Pulmonary artery endothelial cell (primary cell): ENCODE measurements at regions not wholly inside any gene's neighbourhood (a gene's known extent, or its start where the extent isn't known, plus 50 kb on each side); places are given as distances from the start of the nearest gene placed in this dataset.
"Not testable (repeated sequence)": the region's sequence is repeated elsewhere in the genome, so short reads cannot be mapped to it uniquely, and the experiment has no call there.

Source experiments
- DNase-seq: peaks from one replicate; pipeline ENCODE4 v3.0.0-alpha.2; 2011; ENCODE audit warnings: low read depth, low spot score

DNA sequence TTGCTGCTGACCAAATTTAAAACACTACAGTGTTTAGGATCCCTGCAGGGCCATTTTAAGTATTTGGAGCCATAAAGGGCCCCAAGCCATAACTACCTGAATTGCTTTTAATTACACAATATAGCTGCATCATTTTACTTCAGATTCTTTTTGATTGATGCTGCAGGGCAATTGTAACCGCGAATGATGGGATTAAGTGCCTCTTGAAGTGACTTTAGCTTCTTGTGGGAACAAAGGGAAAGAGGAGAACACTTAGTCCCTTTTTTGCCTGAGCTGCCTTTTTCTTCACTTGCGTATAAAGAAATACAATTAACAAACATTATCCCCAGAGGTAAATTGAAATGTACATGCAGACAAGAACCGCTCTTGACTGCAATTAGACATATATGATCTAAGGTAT, 228.5 kb downstream of the ZIC5 start:
- no peak for DNase-seq

DNA sequence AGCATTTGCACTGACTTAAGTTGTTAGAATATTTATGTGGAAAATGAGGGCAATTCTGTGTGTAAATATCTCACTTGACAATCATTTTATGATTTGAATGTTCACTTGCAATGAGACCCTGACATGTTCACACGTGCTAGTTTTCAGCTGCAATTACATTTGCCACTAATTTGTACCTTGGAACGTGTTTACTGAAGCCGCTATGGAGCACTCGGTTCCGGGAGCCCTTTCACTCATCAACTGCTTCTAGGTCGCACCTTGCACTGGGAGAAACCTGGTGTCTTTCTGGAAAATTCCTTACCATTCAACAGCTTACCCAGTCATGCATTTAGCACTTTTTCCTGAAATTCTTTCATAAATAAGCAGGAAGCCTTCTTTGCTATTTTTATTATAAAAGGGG, 229.6 kb downstream of the ZIC5 start:
- no peak for DNase-seq

GRCh38 chr13:99740251-99740979, 231.2 kb downstream of the ZIC5 start:
- no peak for DNase-seq

DNA sequence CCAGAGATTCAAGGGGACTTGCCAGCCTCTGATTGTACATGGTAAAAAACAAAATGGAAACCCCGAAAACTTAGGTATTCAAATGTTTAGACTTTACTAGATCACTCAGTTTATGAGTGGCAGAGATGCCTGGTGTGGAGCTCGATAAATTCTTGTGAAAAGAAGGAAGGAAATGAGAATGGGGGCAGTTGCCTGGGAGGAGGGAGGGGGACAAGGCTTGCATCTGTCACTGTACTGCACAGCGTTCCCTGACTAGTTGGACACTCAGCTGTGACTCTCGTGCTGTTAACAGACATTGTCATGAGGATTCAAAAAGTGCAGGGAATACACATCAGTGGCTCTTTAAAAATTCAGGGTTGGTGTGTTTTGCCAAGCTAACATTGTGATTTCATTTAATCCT, 232.9 kb downstream of the ZIC5 start:
- no peak for DNase-seq

GRCh38 chr13:99737481-99738245, 233.9 kb downstream of the ZIC5 start:
- DNase-seq: no peak

DNA sequence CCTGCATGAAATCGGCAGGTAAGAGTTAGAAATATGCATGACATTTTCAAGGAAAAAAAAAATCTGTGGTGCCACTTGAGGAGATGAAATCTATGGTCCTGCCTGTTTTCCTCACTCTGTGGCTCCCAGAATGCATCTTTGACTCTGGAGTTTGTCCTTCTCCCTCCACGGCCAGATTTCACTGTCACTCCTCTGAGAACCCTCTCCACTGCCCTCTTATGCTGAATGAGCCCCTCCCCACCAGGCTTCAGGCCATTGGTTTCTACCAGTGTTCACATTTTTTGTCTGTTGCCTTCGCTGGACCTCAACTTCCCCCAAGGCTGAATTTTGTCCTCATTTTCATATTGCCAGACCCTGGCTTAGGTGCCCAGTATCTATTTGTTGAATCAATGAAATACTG, 235.0 kb downstream of the ZIC5 start:
- DNase-seq: no peak

DNA sequence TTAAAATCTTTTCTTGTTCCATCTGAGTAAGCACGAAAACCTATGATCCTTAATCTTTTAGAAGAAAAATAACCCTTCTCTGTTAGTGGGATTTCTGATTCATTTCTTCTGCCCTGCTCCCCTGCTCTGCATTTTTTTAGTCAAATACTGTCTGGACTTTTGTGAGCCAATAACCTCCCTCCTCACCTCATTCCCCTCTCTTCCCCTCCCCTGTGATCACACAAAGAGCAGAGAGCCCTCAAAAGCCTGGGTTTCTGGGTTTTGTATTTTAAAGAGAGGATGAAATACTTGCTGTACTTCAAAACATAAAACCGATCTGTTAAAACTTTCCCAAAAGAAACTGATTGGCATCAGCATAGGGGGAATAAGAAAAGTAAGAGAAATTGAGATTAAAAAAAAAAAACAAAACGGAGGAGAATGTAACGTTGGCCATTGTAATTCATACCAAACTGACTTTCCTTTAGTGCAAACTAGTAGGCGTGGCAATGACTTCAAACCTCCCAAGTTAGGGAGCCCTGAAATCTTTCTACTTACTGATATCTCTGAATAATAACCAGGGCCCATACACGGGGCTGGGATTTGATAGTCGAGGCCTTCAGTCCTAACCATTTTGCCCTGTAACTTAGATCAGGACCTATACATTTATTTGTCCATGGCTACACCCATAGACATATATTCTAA, 232.9 kb downstream of the TM9SF2 start:
- DNase-seq: no peak

DNA sequence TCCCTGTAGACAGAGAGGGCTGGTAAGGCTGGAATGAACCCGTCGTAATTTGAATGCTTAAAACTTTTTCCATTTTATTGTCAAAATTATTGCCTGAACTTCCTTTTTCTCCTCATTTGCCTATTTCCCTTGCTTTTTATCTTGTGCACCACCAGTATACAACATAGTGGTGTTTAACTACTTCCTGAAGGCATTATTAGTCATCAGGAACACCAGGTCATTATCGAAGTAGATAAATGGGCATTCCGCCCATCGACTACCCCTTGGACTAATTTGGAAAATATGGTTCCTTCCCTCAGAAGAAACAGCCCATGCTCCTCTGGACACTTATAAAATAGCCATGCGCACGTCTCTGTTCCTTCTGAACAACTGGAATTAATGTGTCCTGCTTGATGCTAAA, 232.1 kb downstream of the TM9SF2 start:
- DNase-seq: no peak

GRCh38 chr13:99731747-99732146, 230.5 kb downstream of the TM9SF2 start:
- DNase-seq: no peak

GRCh38 chr13:99730403-99730802, 229.1 kb downstream of the TM9SF2 start:
- no peak for DNase-seq

DNA sequence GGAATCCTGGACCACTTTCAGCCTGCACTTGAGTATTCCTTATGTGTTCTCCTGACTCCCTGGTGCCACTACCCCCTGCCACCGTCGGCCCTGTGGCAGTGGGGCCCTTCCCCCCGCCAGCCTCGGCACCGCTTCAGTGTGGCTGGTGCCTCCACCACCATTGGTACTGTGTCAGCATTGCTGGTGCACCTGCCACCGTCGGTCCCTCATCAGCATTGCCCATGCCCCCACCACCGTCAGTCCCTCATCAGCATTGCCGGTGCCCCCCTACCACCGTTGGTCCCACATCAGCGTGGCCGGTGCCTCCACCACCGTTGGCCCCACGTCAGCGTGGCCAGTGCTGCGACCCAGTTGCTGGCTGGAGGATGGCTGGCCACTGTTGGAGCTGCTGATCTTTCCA, 228.5 kb downstream of the TM9SF2 start:
- DNase-seq: no peak

- DNase-seq: not testable (repeated sequence)
Measured at GRCh38 chr13:99727651-99728050, 226.4 kb downstream of the TM9SF2 start.

DNA sequence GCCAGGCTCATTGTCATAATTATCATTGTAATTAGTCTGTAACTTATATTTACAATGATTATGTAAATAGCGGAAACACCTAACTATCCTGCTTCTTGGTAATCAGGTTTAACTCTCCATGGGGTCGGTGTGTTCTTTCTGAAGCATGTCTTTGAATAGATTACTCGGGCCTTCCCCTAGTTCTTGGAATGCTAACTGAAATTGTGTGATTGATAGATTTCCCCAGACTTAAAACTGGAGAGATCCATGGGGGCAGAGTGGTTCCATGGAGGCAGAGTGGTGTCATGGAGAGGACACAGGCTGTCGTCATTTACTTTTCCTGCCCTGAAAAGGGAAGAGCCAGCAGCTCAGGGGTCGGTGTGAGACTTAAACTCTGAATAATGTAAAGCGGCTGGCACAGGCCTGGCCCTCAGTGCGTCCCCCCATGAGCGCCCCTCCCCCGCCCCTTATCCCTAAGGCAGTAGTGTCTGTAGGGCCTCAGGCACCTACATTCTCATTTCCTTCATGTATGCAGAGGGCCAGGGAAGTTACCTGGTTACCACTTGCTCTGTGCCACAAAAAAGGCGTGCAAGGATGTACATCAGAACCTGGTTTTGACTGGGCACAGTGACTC, 225.1 kb downstream of the TM9SF2 start:
- no peak for DNase-seq

- DNase-seq: no peak
Measured at GRCh38 chr13:99725644-99726043, 224.4 kb downstream of the TM9SF2 start.

- no peak for DNase-seq
Measured at GRCh38 chr13:99724633-99725517, 223.6 kb downstream of the TM9SF2 start.

- DNase-seq: no peak
Measured at GRCh38 chr13:99723878-99724277, 222.6 kb downstream of the TM9SF2 start.

DNA sequence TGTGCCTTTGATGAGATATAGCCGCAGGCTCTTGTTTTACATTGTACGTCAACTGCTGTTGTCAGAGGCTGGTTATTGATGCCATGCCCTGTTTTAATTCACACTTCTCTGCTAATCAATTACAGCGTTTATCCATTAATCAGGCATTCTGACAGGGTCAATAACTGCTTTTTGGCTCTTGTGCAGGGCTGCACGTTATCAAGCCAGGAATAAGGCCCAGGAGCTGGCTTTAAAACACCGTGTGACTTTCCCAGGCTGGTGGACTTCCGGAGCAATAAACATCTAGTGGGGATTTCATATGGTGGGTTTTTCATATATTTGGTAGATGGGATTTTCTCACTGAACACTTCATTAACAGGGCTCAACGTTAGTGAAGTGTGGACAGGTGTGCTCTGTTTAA, 221.7 kb downstream of the TM9SF2 start:
- no peak for DNase-seq

DNA sequence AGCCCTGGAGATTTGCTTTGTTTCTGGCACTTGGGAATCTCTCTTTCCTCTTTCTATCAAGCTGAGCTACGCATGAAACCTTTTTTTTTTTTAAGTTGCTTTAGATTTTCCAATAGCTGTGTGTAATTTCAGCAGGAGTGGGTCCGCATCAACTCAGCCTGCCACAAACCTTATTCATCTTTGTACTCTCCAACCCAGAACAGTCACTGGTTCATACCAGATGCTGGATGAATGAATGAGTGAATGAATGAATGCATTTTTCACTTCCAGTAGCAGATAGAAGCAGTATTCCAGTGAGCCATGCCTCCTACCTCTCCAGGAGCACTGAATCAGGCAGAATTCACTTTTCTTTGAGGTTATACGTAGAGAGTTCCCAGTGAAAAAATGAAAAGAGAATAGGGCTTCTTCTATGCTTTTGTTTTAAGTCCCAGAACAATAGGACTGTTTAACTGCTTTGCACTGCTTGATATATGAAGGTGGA, 221.1 kb downstream of the TM9SF2 start:
- no peak for DNase-seq

DNA sequence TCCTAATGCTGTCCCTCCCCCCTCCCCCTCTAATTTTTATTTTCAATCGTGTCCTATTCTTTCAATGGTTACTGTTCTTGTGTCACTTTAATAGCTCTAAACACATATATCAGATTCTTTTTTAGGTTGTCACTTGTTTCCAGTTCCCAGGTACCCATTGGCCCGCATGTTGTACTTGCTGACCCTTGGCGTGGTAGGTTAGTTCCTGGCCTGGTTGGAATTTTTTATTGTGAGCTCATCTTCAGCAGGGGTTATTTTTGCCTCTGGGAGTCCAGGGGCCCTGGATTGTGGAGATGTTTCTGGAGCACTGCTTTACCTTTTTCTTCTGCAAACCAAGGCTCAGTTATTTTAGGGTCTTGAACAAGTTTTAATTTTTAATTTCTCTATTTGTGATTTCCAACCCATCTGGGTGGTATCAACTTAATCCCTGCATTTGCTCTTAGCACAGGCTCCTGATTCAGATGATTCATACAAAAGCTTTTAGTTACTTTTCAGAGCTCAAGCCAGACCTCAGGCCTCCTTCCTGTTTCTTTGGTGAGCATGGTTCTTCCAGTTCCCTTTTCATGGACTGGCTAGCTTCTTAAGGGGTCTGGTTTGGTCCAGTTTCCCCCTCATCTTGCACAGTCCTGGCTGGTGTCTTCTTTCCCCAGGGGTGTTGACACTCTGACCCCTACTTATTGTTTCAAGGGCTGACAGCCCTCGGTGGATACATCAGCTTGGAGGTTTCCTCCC, 220.5 kb downstream of the TM9SF2 start:
- DNase-seq: no peak

DNA sequence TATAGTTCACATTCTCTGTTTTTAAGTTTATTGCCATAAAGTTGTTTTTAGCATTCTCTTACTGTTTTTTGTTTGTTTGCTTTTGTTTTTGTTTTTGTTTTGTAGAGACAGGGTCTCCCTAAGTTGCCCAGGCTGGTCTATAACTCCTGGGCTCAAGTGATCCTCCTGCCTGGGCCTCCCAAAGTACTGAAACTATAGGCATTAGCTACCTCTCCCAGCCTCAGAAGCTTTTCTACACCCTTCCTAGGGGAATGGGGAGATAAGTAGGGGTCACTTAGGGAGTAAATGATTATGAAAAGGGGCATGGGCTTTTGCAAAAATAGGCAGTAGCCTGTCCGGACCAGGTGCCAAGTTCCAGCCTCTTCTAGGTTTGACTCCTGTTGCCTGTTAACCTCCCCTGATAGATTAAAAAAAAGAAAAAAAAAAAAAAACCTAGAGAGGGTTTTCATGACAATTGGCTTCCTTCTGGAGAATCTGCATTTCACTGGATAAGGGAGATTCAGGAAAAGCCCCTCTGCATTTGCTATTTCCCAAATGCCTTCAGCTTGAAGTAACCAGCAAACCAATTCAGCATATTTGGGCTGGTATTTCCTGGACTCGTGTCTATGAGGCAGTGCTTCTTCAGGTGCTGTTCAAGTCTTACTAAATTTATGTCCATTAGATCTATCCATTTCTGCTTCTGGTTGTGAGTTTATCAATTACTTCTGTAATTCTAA, 216.8 kb downstream of the TM9SF2 start:
- DNase-seq: no peak
